Thoracic aorta (tissue), 2 donors: ENCODE measurements at regions not wholly inside any gene's neighbourhood (a gene's known extent, or its start where the extent isn't known, plus 50 kb on each side); places are given as distances from the start of the nearest gene placed in this dataset.
"Not testable (repeated sequence)": the region's sequence is repeated elsewhere in the genome, so short reads cannot be mapped to it uniquely, and the experiment has no call there.

ENCODE experiments used
- ATAC-seq: fragments of 150-250 bp; one replicate; pipeline ENCODE4 v1.8.0; 2017; ENCODE audit warnings: low read depth; ENCODE audit not compliant: insufficient number of reproducible peaks, low FRiP score
- DNase-seq: peaks from one replicate; pipeline ENCODE4 v3.0.0-alpha.2; 2020; ENCODE audit warnings: low spot score
- H3K27ac ChIP-seq, 2 donors: fragments of 200-600 bp; sonication (generic); 1 replicate in 1 of 2; 2 replicates in 1 of 2; pipeline ENCODE4 v1.5.1; 2016; ENCODE audit warnings: mild to moderate bottlenecking in 2 of 2, moderate library complexity in 2 of 2
- H3K27me3 ChIP-seq: fragments of 200-600 bp; sonication (generic); replicated peaks from 2 replicates; pipeline ENCODE4 v1.6.0; 2016; ENCODE audit warnings: mild to moderate bottlenecking; ENCODE audit not compliant: insufficient read depth
- H3K36me3 ChIP-seq: fragments of 200-600 bp; sonication (generic); one replicate; pipeline ENCODE4 v1.5.1; 2016
- H3K4me1 ChIP-seq, 2 donors: fragments of 200-600 bp; sonication (generic); 1 replicate in 1 of 2; 2 replicates in 1 of 2; pipeline versions ENCODE4 v1.5.1 to v1.6.0; 2016; ENCODE audit warnings: low read depth in 2 of 2, mild to moderate bottlenecking in 1 of 2; ENCODE audit not compliant: control insufficient read depth in 1 of 2
- H3K4me3 ChIP-seq: fragments of 200-600 bp; sonication (generic); 2 replicates; pipeline ENCODE4 v1.5.1; 2016; ENCODE audit warnings: mild to moderate bottlenecking
- H3K9me3 ChIP-seq: fragments of 200-600 bp; sonication (generic); 2 replicates; pipeline ENCODE4 v1.5.1; 2016
- TF ChIP-seq, protein P1 (sequence below): fragments of 200-600 bp; sonication (generic); IDR thresholded peaks from one replicate; pipeline ENCODE4 v1.5.1; 2019; ENCODE audit warnings: antibody characterized with exemption

DNA sequence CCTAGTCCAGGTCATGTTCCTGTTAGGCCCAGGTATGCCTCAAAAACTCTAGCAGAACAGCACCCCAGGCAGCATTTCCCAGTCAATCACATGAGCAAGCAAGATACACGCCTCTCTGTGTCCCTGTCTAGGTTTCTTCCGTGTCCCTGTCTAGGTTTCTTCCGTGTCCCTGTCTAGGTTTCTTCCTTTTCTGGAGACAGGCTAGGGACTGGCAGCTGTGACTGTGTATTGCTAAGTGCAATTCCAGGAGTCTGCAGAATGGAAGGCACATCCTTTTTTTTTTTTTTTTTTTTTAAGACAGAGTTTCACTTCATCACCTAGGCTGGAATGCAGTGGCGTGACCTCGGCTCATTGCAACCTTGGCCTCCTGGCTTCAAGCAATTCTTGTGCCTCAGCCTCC lies 77.6 kb downstream of the SETD4 start:
- no peak for ATAC-seq
- TF ChIP-seq, protein P1, sequence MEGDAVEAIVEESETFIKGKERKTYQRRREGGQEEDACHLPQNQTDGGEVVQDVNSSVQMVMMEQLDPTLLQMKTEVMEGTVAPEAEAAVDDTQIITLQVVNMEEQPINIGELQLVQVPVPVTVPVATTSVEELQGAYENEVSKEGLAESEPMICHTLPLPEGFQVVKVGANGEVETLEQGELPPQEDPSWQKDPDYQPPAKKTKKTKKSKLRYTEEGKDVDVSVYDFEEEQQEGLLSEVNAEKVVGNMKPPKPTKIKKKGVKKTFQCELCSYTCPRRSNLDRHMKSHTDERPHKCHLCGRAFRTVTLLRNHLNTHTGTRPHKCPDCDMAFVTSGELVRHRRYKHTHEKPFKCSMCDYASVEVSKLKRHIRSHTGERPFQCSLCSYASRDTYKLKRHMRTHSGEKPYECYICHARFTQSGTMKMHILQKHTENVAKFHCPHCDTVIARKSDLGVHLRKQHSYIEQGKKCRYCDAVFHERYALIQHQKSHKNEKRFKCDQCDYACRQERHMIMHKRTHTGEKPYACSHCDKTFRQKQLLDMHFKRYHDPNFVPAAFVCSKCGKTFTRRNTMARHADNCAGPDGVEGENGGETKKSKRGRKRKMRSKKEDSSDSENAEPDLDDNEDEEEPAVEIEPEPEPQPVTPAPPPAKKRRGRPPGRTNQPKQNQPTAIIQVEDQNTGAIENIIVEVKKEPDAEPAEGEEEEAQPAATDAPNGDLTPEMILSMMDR, result no peak
- Histone ChIP-seq H3K27me3 (no peaks in the 10 kb centered on the region), H3K27ac (no peak overlapping the region), H3K4me1 (no peaks in the 10 kb centered on the region), H3K9me3 (no peaks in the 10 kb centered on the region), H3K36me3 (no peaks in the 10 kb centered on the region), H3K4me3 (no peak overlapping the region)
- DNase-seq, result no peak

DNA sequence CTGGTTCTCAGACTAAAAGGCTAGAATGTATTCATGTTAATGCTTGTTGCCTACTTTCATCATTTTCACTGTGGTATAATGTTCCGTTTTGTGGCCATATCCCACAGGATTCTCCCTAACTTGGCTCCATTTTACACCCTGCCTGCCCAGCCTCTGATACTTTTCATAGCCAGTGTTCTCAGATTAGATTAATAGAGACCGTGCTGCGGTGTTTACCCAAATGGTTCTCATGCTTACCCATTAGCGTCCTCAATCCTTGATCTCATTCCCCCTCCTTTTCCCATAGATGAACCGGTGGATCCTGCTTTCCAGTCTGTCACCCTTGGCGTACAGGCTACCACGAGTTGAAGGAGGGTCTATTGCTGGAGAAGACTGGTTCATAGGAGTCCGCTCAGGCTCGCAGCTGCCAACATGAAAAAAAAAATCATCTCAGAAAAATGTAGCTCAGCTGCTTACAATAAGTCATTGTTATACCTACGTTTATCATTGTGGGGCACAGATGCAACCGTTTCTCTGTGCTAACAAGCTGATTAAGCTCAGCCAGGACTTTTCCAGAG lies 78.7 kb downstream of the SETD4 start:
- H3K4me3 ChIP-seq, result no peak overlapping the region
- no peaks in the 10 kb centered on the region for H3K4me1 ChIP-seq
- DNase-seq (no peak), ATAC-seq (no peak)
- H3K27ac ChIP-seq, result no peak overlapping the region
- H3K9me3 ChIP-seq, result no peaks in the 10 kb centered on the region
- no peaks in the 10 kb centered on the region for H3K27me3 ChIP-seq
- no peaks in the 10 kb centered on the region for H3K36me3 ChIP-seq
- TF ChIP-seq, protein P1, result no peak

DNA sequence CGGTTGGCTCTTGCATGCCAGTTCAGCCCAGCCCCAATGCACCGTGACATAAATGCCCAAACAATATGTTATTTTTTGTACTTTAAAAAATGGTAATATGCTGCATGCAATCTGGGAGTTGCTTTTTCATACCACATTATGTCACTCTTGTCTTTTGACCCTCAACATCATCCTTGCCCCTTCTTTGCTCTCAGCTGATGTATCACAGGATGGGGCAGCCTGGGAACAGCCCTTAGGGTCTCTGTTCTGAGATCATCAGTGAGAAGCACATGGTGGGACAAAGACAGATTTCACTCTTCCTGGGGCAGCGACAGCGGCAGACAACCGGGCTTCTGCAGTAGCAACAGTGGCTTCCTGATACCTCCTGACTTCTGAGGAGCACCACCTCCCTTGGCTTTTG lies 79.5 kb downstream of the SETD4 start:
- TF ChIP-seq, protein P1, result no peak
- H3K4me3 ChIP-seq, result no peak overlapping the region
- H3K4me1 ChIP-seq, result no peaks in the 10 kb centered on the region
- no peaks in the 10 kb centered on the region for H3K9me3 ChIP-seq
- no peak overlapping the region for H3K27ac ChIP-seq
- no peaks in the 10 kb centered on the region for H3K36me3 ChIP-seq
- no peak for DNase-seq
- ATAC-seq, result no peak
- H3K27me3 ChIP-seq, result no peaks in the 10 kb centered on the region

DNA sequence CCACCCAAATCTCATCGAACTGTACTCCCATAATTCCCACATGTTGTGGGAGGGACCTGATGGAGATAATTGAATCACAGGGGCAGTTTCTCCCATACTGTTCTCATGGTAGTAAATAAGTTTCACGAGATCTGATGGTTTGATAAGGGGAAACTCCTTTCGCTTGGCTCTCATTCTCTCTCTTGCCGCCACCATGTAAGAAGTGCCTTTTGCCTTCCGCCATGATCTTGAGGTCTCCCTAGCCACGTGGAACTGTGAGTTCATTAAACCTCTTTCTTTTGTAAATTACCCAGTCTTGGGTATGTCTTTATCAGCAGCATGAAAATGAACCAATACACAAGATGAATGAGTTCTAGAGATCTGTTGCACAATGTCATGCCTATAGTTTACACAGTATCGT lies 82.5 kb downstream of the SETD4 start:
- not testable (repeated sequence) for H3K4me1 ChIP-seq, H3K27me3 ChIP-seq, DNase-seq, H3K27ac ChIP-seq, H3K4me3 ChIP-seq, H3K9me3 ChIP-seq, H3K36me3 ChIP-seq, ATAC-seq

DNA sequence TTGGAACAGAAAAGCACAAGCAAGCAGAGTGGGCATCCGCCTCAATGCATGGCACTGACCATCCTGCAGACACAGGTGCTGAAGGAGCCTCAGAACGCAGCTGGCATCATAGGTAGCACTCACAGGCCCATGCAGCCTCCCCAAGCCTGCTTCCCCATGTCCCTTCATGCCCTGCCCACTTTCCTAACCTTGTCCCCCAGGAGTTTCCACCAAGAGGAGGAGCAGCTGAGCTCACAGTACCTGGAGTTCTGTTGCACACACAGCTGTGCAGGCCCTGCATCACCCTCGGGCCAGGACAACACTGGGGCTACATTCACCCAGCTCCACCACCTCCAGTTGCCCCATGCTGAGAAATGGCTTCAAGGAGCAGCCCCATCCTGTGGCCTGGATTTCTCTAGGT lies 83.4 kb downstream of the SETD4 start:
- ATAC-seq, result no peak
- no peak for DNase-seq

More for the DNA sequence above, 83.4 kb downstream of the SETD4 start:
- TF ChIP-seq, protein P1, result no peak
- Histone ChIP-seq H3K4me3 (no peak overlapping the region), H3K4me1 (no peaks in the 10 kb centered on the region), H3K36me3 (no peaks in the 10 kb centered on the region), H3K9me3 (no peaks in the 10 kb centered on the region), H3K27ac (no peak overlapping the region), H3K27me3 (no peaks in the 10 kb centered on the region)
